GM19395 (cell line): ENCODE measurements at regions not wholly inside any gene's neighbourhood (a gene's known extent, or its start where the extent isn't known, plus 50 kb on each side); places are given as distances from the start of the nearest gene placed in this dataset.

Experiments
- ATAC-seq: cut with Tn5 transposase; IDR thresholded peaks from one replicate; pipeline ENCODE4 v1.9.1; 2021; ENCODE audit warnings: mild to moderate bottlenecking, moderate library complexity; ENCODE audit not compliant: unreplicated experiment

DNA sequence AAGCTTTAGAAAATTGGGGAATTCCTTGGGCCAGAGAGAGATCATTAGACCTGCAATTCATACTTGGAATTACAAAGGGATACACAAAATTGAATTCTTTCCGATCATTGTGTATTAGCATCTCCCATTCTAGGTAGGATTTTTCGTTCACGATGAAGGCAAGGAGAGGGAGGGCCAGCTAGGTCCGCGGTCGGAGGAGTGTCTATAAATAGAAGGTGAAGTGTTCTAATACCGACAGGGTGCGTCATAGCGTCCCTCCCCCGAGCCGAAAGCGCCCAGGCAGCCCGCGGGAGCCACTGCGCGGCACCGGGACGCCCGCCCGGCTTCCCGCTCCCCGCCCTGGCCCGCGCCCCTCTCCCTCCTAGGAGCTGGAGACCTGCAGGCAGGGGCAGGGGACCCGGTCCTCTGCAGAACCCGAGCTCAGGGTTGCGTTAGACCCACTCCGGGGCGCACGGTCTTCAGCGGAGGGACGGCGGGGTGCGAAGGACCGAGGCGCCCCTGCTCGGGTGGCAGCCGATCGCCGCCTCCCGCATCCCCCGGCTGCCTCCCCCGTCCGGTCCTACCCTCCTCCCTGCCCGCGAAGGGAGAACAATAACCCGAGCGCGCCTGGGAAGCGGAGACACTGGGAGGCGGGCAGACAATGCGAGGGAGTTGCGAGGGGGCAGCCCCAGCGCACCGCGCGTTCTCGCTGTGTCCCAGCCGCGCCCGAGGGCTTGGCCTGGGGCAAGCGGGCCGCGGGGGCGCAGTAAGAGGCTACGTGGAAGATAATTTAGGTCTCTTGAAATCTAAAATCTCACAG, 114.2 kb upstream of the SERTAD2 start:
- ATAC-seq: peak; percentile 92

DNA sequence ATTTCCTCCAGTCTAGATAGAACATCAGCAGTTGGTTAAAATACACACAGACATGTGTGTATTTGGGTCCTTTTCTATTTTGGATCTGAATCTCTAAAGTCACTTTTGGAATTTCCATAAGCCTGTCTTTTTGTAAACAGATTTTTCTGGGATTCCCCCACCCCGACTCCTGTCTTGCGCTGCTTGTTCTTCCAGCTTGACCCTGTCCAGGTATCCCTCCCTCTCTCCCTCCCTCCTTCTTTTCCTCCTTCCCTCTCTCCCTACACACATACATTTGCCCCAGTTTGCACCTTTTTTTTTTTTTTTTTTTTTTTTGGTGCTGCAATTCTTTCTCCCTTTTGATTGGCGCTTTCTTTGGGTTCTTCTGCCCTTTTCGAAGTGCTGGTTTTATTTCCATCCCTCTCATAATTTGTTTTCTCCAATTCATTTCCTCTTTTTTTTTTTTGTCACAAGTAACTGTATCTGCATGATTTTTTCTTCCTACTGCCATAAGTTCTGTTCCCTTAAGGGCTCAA, 114.8 kb upstream of the SERTAD2 start:
- ATAC-seq: no peak

DNA sequence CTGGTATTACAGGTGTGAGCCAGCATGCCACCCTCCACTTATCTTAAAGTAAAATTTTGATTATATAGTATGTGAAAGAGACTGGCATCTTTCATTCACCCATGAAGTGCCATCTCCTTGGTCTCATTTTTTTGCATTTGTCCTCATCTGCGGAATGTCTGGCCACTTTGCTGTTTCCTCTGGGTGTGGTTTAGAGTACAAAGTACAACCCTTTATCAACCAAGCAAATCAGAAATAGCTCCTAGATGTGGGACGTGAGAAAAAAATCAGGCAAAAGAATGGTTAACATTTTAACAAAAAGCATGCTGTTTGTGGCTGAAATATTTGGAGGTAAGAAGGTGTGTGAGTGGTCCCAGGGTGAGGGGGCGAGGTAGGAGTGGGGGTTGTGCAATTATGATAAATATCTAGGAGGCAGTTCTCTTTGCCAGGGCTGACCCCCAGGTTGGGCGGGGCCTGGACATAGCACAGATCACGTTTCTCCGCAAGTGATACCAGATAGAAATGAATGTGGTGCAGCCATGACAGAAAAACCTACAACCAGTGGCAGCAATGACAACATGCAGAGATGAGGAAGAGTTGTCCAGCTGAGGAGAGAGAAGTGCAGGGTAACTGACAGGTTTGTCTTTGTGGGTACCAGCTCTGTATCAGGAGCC, 115.8 kb upstream of the SERTAD2 start:
- no peak for ATAC-seq

DNA sequence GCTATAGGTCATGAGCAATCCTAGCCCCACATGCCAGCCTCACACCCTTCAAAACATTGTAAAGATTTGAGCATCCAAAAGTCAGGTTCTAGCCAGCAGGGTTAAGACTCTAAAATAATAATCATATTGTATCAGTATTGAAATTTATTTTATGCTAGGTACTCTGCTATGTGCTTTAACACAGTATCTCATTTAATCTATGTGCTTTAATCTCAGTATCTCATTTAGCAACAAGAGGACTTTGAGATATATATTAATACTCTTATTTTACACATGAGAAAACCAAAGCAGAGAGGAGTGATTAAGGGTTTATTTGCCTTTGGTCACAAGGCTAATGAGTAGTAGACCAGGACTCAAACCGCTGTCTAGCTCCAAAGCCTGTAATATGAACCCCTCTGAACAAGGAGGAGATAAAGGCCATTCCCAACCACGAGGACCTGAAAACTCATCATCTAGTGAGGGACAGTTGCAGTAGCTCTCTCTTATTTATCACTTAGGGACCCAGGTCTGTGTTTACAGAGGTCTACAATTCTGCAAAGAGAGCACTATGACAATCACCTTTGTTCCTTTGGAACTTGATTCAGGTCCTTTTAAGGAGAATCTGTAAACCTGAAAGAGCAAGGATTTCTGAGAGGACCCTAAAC, 116.5 kb upstream of the SERTAD2 start:
- no peak for ATAC-seq

DNA sequence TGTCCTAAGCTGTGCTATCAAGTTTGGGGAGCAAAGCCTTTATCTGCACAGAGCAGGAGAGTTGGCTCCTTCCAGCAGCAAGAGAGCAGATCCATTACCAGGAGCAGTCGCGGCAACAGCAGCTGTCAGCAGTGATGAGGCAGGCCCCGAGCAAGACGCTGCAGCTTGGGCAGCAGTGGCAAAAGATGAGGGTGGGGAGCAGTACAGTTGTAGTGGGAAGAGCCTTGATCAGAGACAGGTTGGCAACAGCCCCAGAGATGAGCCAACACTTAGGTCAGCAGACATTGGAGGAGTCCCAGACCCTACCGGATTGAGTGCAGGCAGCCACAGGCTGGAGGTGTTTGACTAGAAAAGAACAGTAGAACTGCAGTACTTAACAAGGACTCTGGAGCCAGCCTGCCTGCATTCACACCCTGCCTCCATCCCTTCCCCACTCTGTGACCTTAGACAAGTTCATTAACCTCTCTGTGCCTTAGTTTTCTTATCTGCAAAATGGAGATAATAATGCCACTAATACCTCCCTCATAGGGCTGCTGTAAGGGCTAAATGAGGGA, 117.1 kb upstream of the SERTAD2 start:
- ATAC-seq: no peak

DNA sequence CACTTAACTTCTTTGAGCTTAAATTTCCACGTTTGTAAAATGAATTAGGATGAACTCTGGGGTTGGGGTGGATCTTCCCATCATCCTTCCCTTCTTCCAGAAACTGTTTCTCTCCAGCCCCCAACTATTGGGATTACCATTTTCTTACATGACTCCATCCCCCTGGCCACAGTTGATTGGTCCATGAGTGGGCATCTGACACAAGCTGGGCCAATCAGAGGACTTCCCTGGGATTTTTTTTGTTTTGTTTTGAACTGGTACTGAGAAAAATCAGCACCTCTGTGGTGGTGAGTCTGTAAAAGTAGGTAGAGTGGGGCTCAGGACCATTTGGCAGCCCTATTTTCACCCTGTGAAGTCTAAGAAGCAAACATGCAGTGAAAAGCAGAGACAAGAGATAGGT, 118.0 kb upstream of the SERTAD2 start:
- no peak for ATAC-seq

DNA sequence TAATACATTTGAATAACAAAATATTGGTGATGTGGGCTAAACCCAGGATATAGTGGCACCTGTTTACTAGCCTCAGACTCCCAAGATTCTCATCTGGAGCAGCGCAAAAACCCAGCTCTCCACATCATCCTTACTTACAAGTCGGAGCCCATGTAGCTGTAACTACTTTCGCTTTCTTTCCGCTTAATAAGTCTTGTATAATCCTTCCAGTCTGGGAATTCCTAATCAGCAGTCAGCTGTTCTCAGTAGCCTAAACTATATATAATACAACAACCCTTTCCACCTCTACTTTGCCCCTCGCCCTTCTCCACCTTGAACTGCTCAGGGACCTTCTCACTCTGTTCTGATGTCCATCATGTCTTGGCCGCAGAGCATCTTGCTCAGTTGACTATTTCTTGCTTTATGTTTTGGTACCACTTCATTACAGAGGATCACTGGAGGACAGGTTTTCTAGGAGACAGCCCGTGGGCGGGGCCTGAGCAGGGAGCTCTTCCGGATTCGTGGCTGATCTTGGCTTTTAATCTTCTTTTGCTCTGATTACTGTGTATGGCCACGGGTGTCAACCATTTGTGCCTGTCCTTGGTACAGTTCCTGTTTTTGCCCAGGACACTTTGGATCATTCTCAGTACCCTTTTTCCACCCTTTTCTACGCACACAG, 119.9 kb upstream of the SERTAD2 start:
- no peak for ATAC-seq

DNA sequence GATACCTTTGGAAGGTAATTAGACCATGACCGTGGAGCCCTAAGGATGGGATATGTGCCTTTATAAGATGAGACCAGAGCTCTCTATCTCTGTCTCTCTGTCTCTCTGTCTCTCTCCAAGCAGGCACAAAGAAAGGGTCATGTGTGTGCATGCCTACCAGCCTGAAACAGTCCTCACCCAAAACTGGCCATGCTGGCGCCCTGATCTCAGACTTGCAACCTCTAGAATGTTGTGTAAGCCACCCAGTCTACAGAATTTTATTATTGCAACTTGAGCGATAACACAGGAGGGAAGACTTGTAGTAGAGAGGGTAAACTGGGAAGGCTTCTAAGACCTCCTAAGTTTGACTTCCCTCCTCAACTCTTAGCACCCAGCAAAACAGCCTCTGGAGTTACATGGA, 124.1 kb upstream of the SERTAD2 start:
- ATAC-seq: no peak

DNA sequence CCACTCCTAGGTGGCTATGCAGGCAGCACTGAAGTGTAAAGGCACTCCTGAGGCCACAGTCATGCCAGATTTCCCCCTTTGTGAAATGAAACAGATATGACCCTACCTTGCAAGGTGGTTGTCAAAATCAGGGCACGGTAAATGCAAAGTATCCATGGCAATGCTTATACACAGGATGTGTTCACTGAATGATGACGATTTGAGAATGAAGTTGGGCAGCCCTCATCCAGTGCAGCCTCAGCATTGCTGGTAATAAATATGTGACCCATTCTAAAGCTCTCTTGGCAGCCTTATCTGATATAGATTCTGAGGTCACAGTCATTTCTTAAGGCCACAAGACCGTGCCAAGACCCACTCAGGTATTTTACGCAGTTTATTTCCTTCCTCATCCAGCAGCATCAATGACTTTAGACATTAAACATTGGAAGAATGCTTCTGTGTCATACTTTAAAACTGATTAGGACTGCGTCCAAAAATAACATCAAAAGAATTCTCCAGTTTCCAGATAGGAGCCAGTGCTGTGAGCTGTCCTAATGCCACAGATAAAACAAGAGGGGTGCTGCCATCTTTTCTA, 125.5 kb upstream of the SERTAD2 start:
- no peak for ATAC-seq

DNA sequence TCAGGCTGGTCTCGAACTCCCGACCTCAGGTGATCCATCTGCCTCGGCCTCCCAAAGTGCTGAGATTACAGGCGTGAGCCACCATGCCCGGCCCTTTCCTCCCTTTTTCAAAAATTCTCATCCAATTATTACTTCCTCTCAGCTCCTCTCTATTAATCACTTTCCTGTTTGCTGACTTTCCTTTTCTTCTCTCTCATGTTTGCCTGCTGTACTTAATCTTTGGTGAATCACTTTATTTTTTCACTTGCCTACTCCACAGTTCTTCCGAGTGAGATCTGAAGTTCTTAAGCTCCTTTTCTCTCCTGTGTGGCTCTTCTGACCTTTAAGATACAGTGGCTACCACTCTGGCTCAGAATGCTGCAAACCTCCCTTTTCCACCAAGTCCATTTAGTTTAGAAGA, 126.3 kb upstream of the SERTAD2 start:
- ATAC-seq: no peak

DNA sequence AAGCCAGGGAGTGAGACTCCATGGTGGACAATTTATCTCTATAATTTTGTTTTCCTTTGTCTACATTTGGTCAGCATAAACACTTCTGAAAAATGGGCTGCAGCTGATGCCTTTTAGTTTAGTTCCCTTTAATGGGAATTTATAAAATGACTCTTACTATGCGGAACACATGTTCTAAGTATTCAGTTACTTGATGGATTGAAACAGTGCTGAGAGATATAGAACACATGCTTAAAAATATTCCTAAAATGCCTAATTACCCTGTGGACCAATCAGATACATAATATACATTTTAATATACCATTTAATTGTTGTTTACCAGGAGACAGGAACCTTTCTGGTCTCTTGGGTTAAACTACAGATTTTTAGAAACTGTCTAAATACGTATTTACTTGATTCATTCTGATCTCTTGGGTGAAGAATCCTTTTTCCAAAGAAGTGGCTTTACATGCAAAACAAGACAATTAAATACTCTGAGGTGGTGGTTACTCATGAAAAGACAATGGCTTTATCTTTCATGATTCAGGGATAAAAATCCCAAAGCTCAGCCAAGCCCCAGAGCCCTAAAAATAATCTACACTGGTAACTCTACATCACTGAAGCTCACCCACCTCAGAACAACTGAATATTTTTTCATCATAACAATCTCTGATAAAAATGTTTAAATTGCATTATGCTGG, 128.1 kb upstream of the SERTAD2 start:
- no peak for ATAC-seq

DNA sequence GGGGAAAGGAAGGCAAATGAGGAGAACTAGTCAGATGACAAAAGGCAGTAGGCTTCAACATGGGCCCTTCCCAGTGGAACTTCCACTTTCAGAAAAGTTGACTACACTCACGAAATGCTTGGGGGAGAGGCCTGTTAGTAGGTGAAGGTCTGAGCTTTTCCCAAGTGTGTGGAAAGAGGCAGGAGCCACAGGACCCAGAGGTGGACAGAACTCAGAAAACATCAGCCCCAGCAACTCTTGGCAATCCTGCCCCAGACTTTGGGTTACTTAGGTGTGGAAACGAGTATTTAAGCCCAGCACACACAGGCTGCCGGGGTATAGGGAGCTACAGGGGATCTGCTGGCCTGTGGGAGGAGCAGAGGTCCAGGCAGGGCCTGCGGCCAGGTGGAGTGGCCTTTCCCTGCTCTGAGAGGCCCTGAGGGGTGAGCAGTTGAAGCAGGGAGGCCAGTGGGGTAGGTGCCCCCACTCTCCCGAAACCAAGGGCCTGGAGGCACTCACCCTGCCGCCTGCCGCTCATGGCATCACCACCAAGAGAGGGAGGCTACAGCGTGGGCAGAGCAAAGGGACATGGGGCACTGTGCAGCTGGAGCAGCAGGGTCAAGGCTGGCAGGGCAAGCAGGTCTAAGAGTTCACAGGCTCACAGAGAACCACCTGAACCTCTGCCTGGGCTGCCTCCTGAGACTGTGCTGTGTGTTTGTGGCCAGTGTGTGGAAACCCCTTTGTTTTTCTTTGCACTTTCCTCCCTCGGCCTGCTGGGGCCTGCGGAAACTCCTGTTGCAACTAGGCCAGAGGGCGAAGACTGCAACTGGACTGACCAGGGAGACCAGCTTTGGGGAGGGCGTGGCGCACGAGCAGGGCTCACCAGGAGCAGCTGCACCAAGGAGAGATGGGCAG, 130.7 kb upstream of the SERTAD2 start:
- no peak for ATAC-seq

DNA sequence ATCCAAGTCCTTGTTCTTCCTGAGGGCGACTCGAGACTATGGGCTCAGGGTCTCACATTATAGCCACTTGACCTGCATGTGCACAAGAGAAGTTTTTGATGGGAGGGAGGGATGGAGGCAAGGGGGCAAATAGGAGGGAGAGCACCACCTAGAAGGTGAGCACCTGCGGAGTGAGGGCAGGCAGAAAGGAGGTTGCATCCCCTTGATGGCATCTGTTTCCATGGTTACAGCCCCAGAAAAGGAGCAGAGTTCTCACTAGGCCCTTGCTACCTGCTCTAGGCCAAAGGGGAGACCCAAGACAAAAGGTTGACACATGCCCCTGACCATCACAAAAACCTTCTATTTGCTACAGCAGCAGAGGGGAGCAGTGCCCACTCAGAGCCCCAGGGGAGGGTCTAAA, 131.5 kb upstream of the SERTAD2 start:
- no peak for ATAC-seq

DNA sequence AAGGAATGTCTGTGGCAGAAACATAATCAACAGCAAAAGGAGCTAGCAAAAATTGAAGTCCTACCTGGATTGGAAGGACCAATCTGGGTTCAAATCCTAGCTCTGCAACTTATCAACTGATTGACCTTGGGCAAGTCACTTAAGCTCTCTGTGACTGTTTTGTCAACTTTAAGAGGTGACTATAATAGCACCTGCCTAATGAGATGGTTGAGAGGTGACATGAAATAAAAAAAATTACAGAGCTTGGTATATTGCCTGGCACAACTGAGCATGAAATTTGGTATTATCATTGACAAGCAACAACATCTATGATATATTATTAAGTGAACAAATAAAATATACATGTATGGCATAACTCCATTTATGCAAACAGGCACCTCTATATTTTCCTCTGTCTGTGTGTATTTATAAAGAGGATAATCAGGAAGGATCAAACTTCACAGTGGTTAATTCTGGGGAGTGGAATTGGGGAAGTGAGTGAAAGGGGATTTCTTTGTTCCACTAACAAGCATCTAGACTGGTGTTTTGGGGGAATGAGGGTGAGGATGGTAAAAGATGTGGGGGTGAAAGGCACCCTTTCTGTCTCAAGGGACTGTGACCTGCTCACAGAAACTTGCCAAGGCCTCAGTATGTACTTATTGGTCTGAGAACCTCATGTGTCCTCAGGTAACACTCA, 132.8 kb upstream of the SERTAD2 start:
- no peak for ATAC-seq

DNA sequence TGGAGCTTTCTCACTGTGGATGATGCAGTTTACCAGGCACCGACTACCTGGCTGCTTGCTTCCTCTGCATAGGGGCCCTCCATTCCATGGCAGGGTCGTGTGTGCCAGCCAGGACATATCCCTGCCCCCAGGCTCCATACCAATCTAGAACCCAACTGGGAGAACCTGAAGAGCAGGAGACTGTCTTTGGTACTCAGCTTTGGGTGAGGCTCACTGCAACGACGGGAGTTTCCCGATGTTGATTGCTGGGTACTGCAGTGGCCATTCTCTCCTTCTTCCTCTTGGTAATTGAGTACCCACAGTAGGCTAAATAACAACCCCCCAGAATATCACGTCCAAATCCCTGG, 133.3 kb upstream of the SERTAD2 start:
- ATAC-seq: no peak

DNA sequence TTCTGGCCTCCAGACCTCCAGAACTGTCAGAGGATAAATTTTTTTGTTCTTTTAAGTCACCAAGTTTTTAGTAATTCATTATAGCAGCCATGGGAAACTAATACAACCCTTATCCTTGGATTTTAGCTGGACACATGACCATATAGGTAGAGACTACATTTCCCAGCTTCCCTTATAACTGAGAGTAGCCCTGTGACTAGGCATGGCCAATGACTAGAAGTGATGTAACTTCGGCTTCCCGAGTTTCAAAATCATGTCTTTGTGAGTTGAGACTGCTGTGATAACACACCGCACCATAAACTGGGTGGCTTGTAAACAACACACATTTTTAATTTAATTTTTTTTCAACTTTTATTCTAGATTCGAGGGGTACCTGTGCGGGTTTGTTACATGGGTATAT, 134.0 kb upstream of the SERTAD2 start:
- no peak for ATAC-seq

DNA sequence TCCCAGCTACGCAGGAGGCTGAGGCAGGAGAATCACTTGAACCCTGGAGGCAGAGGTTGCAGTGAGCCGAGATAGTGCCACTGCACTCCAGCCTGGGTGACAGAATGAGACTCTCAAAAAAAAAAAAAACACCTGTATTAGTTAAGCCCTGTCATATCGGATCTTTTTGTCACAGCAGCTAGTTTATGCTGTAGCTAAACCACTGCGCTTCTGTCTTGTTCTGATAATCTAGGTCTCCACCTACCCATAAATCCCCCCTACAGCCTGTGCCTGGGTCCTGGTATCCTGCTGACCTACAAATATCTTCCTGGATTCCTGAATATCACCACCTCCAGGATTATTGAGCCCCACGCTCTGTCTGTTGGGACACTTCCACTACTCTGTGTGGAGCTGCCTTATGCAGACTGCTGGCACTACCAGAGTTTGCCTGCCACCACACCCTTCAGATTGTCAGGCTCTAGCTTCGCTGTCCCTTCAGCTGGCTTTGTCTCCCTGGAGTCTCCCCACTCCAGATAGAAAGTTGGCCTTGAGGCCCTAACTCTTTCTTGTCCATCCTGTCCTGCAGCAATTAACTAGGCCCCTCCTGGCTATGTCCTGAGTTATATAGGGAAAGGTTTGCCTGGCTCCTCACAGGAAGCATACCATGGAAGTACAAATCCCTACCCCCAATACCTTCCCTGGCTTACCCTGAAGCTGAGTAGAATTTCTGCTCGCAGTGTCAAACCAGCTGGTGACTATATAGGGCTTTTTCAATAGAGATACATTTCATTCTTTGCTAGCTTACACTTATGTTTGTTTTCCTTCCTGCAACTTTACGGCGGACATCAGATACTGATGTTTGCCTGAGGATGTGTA, 136.0 kb upstream of the SERTAD2 start:
- no peak for ATAC-seq

DNA sequence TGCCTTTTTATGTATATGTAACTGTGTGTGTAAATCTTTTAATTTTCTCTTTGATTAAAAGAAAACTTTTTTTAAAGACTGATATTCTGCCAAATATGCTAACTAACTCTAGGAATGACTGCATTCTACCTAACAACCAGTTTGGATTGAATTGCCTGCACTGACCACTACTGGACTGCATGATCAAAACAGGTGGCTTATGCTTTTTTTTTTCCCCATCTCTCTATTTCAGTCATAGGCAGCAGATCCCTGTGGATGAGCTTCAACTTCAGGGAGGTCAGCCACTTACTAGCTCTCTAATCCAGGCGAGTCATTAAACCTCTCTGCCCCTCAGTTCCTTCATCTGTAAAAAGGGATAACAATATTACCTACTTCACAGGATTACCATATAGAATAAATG, 138.6 kb upstream of the SERTAD2 start:
- no peak for ATAC-seq
